GM12892 (cell line): ENCODE measurements at regions not wholly inside any gene's neighbourhood (a gene's known extent, or its start where the extent isn't known, plus 50 kb on each side); places are given as distances from the start of the nearest gene placed in this dataset.

ENCODE experiments used
- POLR2A ChIP-seq: IDR thresholded peaks from 2 replicates; pipeline ENCODE4 v1.6.1; 2011; ENCODE audit warnings: low read depth, low read length, control low read depth
- POLR2AphosphoS5 ChIP-seq: IDR thresholded peaks from 2 replicates; pipeline ENCODE4 v1.6.1; 2011; ENCODE audit warnings: low read depth, low read length, control low read depth
- TAF1 ChIP-seq: IDR thresholded peaks from 2 replicates; pipeline ENCODE4 v1.6.1; 2011; ENCODE audit warnings: low read depth, mild to moderate bottlenecking, control low read depth, low read length, borderline replicate concordance

DNA sequence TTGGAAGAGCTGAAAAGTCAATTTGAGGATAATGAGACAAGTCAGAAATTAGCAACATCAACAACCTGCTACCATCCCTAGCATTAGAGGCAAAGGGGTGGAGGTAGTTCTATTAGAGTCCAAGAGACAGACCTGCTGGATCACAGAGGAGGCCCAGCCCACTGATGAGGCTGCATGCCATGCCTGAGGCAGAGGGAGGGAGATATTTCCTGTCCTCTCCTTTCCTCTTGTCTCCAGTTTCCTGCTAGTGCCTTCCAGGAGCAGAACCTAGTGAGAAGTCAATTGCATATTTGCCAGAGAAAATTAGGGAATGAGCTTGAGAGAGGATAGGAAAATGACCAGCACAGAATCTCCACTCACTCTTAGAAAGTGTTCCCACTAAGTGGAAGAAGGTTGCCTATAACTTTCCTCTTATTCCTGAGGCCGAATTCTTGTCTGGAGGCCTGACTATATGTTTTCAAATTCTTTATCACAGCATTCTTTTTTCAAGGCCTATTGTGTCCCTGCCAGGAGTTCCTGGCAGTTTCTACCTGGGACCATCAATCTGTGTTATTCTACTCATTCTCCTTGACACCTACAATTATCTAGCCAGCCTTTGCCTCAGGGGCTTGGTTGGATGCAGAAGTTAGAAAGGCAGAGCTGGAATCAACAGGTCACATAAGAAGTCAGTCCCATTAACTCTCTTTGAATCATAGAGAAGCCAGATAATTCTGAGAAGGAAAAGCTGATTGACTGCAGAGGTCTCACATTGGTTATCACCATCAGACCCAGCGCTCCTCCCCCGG, 121.9 kb downstream of the EMP1 start:
- no peak for TF ChIP-seq POLR2A
- TF ChIP-seq POLR2AphosphoS5: no peak
- no peak for TF ChIP-seq TAF1
